HEK293 (cell line): ENCODE measurements at regions not wholly inside any gene's neighbourhood (a gene's known extent, or its start where the extent isn't known, plus 50 kb on each side); places are given as distances from the start of the nearest gene placed in this dataset.

ENCODE experiments used
- BCL6B ChIP-seq: fragments of 450-650 bp; formaldehyde crosslinking; IDR thresholded peaks from 2 replicates; pipeline ENCODE4 v1.5.1; 2017; ENCODE audit warnings: missing biosample characterization, missing genetic modification characterization
- GLI4 ChIP-seq: fragments of 450-650 bp; formaldehyde crosslinking; IDR thresholded peaks from 2 replicates; pipeline ENCODE4 v1.5.1; 2016; ENCODE audit warnings: missing biosample characterization, missing genetic modification characterization

- TF ChIP-seq BCL6B (tag by site-specific recombination): no peak
- no peak for TF ChIP-seq GLI4
Measured at GRCh38 chr11:23221366-23221765, 361.1 kb upstream of the CCDC179 start.
